Mucosa of descending colon (tissue), 3 donors: ENCODE measurements at regions not wholly inside any gene's neighbourhood (a gene's known extent, or its start where the extent isn't known, plus 50 kb on each side); places are given as distances from the start of the nearest gene placed in this dataset.

Source experiments
- ATAC-seq: fragments of 200-7000 bp; cut with Tn5 transposase; one replicate; pipeline ENCODE4 v1.9.1; 2020; ENCODE audit warnings: mild to moderate bottlenecking, moderate library complexity
- DNase-seq, 3 donors: peaks; one replicate each; pipeline ENCODE4 v3.0.0-alpha.2; 2020
- H3K36me3 ChIP-seq: fragments of 200-600 bp; one replicate; pipeline ENCODE4 v1.8.0; 2021; ENCODE audit warnings: low read depth, mild to moderate bottlenecking
- H3K4me1 ChIP-seq: fragments of 200-600 bp; one replicate; pipeline ENCODE4 v1.8.0; 2021; ENCODE audit warnings: low read depth, mild to moderate bottlenecking
- H3K4me3 ChIP-seq: fragments of 200-600 bp; one replicate; pipeline ENCODE4 v1.8.0; 2021; ENCODE audit warnings: mild to moderate bottlenecking
- H3K9me3 ChIP-seq: fragments of 200-600 bp; one replicate; pipeline ENCODE4 v1.8.0; 2021; ENCODE audit warnings: mild to moderate bottlenecking
- intact Hi-C, 2 donors: fragments of 100-400 bp; cut with DNase I in 1 of 2; cut with micrococcal nuclease in 1 of 2; formaldehyde crosslinking; loops; one replicate each; pipeline versions ENCODE4 v1.11.0 to v1.11.1; 2022; cut with DNase I, micrococcal nuclease
- TF ChIP-seq, protein P1 (sequence below): fragments of 200-600 bp; IDR thresholded peaks from one replicate; pipeline ENCODE4 v1.8.0; 2022; ENCODE audit warnings: antibody characterized with exemption, mild to moderate bottlenecking
- donor health status: DM: no; HTN: no; CAD: no; lungs with moderate emphysema.
- donor health status: DM: no; HTN: no; CAD: no.
- donor health status: DM: no; HTN: yes; CAD: no.

DNA sequence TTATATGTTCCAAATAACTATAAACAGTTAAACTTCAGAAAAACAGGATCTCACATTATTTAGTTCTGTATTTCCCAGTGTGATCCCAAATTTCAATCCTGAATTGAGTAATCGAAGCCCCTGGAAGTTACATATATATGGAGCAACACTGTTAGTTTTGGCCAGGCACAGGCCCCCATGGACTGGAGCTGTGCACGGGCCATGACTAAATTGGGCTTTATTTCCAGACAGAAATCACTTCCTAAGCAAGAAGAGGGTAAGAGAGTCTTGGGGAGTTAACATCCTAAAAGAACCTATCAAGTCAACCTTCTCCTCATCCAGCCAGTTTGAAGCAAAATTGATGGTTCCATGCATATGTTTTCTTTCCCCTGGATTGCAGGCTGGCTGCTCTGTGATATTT, 393.0 kb downstream of the TMEM167A start:
- ATAC-seq (no peak), DNase-seq (no peak)
- Histone ChIP-seq H3K4me3 (no peak overlapping the region), H3K36me3 (no peaks in the 10 kb centered on the region), H3K4me1 (no peaks in the 10 kb centered on the region), H3K9me3 (no peaks in the 10 kb centered on the region)
- intact Hi-C loops = no loop called here
- TF ChIP-seq, protein P1, sequence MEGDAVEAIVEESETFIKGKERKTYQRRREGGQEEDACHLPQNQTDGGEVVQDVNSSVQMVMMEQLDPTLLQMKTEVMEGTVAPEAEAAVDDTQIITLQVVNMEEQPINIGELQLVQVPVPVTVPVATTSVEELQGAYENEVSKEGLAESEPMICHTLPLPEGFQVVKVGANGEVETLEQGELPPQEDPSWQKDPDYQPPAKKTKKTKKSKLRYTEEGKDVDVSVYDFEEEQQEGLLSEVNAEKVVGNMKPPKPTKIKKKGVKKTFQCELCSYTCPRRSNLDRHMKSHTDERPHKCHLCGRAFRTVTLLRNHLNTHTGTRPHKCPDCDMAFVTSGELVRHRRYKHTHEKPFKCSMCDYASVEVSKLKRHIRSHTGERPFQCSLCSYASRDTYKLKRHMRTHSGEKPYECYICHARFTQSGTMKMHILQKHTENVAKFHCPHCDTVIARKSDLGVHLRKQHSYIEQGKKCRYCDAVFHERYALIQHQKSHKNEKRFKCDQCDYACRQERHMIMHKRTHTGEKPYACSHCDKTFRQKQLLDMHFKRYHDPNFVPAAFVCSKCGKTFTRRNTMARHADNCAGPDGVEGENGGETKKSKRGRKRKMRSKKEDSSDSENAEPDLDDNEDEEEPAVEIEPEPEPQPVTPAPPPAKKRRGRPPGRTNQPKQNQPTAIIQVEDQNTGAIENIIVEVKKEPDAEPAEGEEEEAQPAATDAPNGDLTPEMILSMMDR = no peak

DNA sequence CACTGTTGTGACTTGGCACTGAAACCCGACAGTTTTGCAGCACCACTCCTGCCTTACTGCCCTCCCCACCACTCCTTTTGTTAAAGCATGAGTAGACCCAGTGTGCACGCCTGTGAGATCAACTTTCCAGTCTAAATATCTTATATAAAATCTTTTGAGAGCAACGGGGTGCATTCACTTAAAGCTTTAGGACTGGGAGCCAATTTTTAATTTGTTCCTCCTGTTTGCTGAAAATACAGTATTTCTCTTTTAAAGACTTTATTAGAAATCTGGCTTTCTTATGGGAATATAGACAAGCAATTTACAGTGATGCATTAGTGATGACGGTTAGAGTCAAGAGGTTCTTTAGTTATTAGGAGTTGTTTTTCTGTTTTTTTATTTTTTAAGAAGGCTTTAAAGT, 397.5 kb downstream of the TMEM167A start:
- DNase-seq = no peak
- TF ChIP-seq, protein P1 = no peak
- Histone ChIP-seq H3K36me3 (no peaks in the 10 kb centered on the region), H3K4me1 (no peaks in the 10 kb centered on the region), H3K4me3 (no peak overlapping the region), H3K9me3 (no peaks in the 10 kb centered on the region)
- no peak for ATAC-seq
- intact Hi-C loops = no loop called here

DNA sequence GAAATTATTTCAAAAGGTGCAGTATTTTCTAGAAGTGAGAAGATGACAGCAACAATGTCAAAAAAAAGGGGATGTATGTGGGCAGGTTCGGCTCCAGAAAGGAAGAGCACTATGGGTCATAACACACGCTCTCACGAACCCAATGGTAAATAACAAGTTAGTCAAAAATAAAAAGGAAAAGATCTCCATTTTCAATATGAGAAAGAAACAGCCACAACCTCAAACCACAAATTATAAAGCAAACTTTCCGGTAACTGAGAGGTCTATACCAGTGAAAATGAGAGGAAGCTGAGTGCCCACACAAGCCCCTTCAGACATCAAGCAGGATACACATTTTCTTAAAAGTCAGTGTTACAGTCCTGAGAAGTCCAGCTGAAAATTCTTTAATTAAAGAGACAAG, 398.5 kb upstream of the RPS23 start:
- no peak for ATAC-seq
- Histone ChIP-seq H3K4me1 (no peaks in the 10 kb centered on the region), H3K4me3 (no peak overlapping the region), H3K9me3 (no peaks in the 10 kb centered on the region), H3K36me3 (no peaks in the 10 kb centered on the region)
- no peak for DNase-seq
- intact Hi-C loops = no loop called here
- TF ChIP-seq, protein P1 = no peak

DNA sequence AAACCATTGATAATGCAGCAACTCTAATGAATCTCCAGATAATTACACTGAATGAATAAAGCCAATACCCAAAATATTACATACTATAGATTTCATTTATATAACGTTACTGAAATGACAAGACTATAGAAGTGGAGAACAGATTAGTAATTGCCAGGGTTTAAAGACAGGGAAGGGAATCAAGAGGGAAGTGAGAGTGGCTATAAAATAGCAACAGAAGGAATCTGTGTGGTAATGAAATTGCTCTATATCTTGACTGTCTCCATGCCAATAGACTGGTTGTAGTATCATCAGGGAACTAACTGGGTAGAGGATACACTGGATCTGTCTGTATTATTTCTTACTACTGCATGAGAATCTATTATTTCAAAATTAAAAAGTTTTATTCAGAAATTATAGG, 396.5 kb upstream of the RPS23 start:
- intact Hi-C loops = no loop called here

DNA sequence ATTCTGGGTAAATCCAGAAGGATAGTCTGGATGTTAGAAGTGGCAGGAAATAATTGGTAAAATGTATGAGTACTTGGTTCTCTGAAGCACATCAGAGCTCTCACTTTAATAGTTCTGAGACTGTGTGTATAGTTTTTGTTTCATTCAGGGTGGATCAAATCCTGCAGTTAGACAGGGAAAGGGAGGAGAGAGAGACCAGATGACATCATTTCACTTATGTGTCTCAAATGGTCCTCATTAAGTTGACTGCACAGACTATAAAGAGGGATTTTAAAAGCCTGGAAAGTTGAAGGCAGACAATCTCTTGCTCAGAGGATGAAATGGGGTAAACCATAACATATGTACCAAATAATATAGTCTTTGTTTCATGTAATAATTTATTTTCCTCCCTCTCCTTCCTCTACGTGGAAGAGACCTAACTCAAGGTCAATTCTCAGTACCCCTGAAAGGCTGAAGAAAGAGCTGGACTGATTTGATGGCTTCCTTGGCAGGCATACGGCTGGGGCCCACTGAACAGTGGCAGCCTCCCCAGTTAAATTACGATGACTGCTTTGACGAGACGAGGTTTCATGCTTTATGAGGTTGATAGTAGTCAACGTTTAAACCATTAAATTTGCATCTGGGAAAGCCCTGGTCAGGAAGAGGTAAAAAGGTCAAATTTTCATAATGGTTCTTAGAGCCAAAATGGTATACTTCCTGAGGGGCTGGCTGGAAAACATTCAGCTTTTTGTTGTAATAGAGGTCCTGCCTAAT, 395.1 kb upstream of the RPS23 start:
- no peaks in the 10 kb centered on the region for H3K9me3 ChIP-seq
- intact Hi-C loops = no loop called here
- ATAC-seq = no peak
- no peak for DNase-seq
- H3K4me3 ChIP-seq = no peak overlapping the region
- H3K4me1 ChIP-seq = no peaks in the 10 kb centered on the region
- TF ChIP-seq, protein P1 = no peak
- H3K36me3 ChIP-seq = no peaks in the 10 kb centered on the region

More for the DNA sequence above, 396.5 kb upstream of the RPS23 start:
- H3K4me3 ChIP-seq = no peak overlapping the region
- TF ChIP-seq, protein P1 = no peak
- no peaks in the 10 kb centered on the region for H3K4me1 ChIP-seq
- no peaks in the 10 kb centered on the region for H3K9me3 ChIP-seq
- ATAC-seq = no peak
- no peaks in the 10 kb centered on the region for H3K36me3 ChIP-seq
- DNase-seq = no peak

DNA sequence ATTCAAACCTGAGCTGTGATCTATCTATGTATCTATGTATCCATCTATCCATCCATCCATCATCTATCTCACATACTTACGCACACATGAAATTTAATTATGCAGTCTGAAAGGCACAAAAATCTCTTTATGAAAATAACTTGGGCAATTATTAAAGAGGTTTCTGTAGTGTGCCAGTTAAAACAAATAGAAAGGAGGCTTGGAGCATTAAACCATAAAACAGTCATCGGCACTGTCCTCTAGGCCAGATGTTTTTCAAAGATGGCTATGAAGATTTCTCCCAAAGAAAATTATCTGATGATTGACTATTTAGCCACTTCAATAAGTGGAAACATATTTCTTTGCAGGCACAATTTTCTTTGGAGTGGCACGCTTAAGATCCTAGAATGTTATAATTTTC, 392.5 kb upstream of the RPS23 start:
- H3K4me3 ChIP-seq = no peak overlapping the region
- no peaks in the 10 kb centered on the region for H3K4me1 ChIP-seq
- ATAC-seq = no peak
- TF ChIP-seq, protein P1 = no peak
- DNase-seq = no peak
- intact Hi-C loops = no loop called here
- no peaks in the 10 kb centered on the region for H3K9me3 ChIP-seq
- no peaks in the 10 kb centered on the region for H3K36me3 ChIP-seq
